Gastrocnemius medialis (tissue), 4 donors: ENCODE measurements at regions not wholly inside any gene's neighbourhood (a gene's known extent, or its start where the extent isn't known, plus 50 kb on each side); places are given as distances from the start of the nearest gene placed in this dataset.

Experiments
- POLR2A ChIP-seq, 2 donors: fragments of 450-650 bp; IDR thresholded peaks; one replicate each; pipeline ENCODE4 v1.6.1; 2017; ENCODE audit warnings: antibody characterized with exemption in 2 of 2, mild to moderate bottlenecking in 2 of 2, moderate library complexity in 2 of 2
- TF ChIP-seq, protein P1 (sequence below), 5 experiments: fragments of 450-650 bp in 3 of 5; fragments of 200-600 bp in 2 of 5; sonication (generic) in 2 of 5; IDR thresholded peaks in 4 of 5; conservative IDR thresholded peaks in 1 of 5; 1 replicate in 4 of 5; 2 replicates in 1 of 5; pipeline ENCODE4 v1.5.1; 2016 to 2019; ENCODE audit warnings: antibody characterized with exemption in 5 of 5, mild to moderate bottlenecking in 3 of 5, moderate library complexity in 3 of 5

DNA sequence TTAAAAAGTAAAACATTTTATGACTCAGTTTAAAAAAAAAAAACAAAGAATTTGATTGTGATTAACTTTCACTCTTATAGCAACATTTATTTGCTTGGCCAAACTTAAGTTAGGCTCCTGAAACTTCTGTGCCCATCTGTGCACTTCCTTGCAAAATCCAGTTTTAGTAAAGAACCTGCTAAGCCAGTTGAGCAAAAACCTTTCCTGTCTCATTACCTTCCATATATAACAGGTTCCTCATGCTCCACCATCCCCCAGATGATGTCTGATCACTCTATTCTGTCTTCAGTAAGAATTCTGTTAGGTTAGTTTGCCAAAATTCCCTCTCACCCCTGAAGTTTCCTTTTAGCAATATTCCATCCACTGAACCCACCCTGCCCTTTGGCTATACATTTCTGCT, 1200.5 kb downstream of the C4orf33 start:
- TF ChIP-seq, protein P1, sequence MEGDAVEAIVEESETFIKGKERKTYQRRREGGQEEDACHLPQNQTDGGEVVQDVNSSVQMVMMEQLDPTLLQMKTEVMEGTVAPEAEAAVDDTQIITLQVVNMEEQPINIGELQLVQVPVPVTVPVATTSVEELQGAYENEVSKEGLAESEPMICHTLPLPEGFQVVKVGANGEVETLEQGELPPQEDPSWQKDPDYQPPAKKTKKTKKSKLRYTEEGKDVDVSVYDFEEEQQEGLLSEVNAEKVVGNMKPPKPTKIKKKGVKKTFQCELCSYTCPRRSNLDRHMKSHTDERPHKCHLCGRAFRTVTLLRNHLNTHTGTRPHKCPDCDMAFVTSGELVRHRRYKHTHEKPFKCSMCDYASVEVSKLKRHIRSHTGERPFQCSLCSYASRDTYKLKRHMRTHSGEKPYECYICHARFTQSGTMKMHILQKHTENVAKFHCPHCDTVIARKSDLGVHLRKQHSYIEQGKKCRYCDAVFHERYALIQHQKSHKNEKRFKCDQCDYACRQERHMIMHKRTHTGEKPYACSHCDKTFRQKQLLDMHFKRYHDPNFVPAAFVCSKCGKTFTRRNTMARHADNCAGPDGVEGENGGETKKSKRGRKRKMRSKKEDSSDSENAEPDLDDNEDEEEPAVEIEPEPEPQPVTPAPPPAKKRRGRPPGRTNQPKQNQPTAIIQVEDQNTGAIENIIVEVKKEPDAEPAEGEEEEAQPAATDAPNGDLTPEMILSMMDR (IDR thresholded peaks at IDR 0.05 in 4 of 5, conservative IDR thresholded peaks at IDR 0.05 in 1 of 5), result no peak
- TF ChIP-seq POLR2A (IDR thresholded peaks at IDR 0.05), result no peak
